Duodenal mucosa (tissue), 2 donors: ENCODE measurements at regions not wholly inside any gene's neighbourhood (a gene's known extent, or its start where the extent isn't known, plus 50 kb on each side); places are given as distances from the start of the nearest gene placed in this dataset.

Source experiments
- H3K27ac ChIP-seq: one replicate; pipeline ENCODE4 v1.7.0; 2013; ENCODE audit warnings: low read depth, low read length
- H3K27me3 ChIP-seq, 2 donors: one replicate each; pipeline ENCODE4 v1.7.0; 2013; ENCODE audit warnings: low read length in 2 of 2, control low read depth in 1 of 2; ENCODE audit not compliant: insufficient read depth in 2 of 2, control insufficient read depth in 1 of 2
- H3K36me3 ChIP-seq, 2 donors: one replicate each; pipeline ENCODE4 v1.7.0; 2013; ENCODE audit warnings: low read length in 2 of 2, control low read depth in 1 of 2; ENCODE audit not compliant: insufficient read depth in 2 of 2, control insufficient read depth in 1 of 2
- H3K4me1 ChIP-seq, 2 donors: one replicate each; pipeline ENCODE4 v1.7.0; 2013; ENCODE audit warnings: low read length in 2 of 2, control low read depth in 1 of 2; ENCODE audit not compliant: insufficient read depth in 2 of 2, control insufficient read depth in 1 of 2
- H3K4me3 ChIP-seq, 2 donors: one replicate each; pipeline ENCODE4 v1.7.0; 2013; ENCODE audit warnings: low read length in 2 of 2, low read depth in 1 of 2
- H3K9ac ChIP-seq, 2 donors: one replicate each; pipeline ENCODE4 v1.7.0; 2013; ENCODE audit warnings: low read length in 2 of 2, low read depth in 1 of 2
- H3K9me3 ChIP-seq, 2 donors: one replicate each; pipeline ENCODE4 v1.7.0; 2013; ENCODE audit warnings: low read length in 2 of 2, control low read depth in 1 of 2; ENCODE audit not compliant: control insufficient read depth in 1 of 2

GRCh38 chr5:21694567-21694966, 1158.6 kb downstream of the CDH12 start:
- no peaks in the 10 kb centered on the region for H3K27me3 ChIP-seq
- no peak overlapping the region for H3K27ac ChIP-seq
- H3K9ac ChIP-seq: no peak overlapping the region
- H3K4me3 ChIP-seq: no peak overlapping the region
- no peaks in the 10 kb centered on the region for H3K36me3 ChIP-seq
- H3K9me3 ChIP-seq: no peaks in the 10 kb centered on the region
- no peaks in the 10 kb centered on the region for H3K4me1 ChIP-seq

- Histone ChIP-seq H3K9me3 (no peaks in the 10 kb centered on the region), H3K4me1 (no peaks in the 10 kb centered on the region), H3K9ac (no peak overlapping the region), H3K4me3 (no peak overlapping the region), H3K27ac (no peak overlapping the region), H3K36me3 (no peaks in the 10 kb centered on the region), H3K27me3 (no peaks in the 10 kb centered on the region)
Measured at GRCh38 chr5:21693591-21693990, 1159.6 kb downstream of the CDH12 start.

- H3K9me3 ChIP-seq: no peaks in the 10 kb centered on the region
- no peaks in the 10 kb centered on the region for H3K36me3 ChIP-seq
- no peaks in the 10 kb centered on the region for H3K4me1 ChIP-seq
- H3K4me3 ChIP-seq: no peak overlapping the region
- H3K9ac ChIP-seq: no peak overlapping the region
- no peak overlapping the region for H3K27ac ChIP-seq
- H3K27me3 ChIP-seq: no peaks in the 10 kb centered on the region
Measured at GRCh38 chr5:21689587-21689986, 1163.6 kb downstream of the CDH12 start.

- Histone ChIP-seq H3K27me3 (no peaks in the 10 kb centered on the region), H3K36me3 (no peaks in the 10 kb centered on the region), H3K9ac (no peak overlapping the region), H3K27ac (no peak overlapping the region), H3K4me3 (no peak overlapping the region), H3K4me1 (no peaks in the 10 kb centered on the region), H3K9me3 (no peaks in the 10 kb centered on the region)
Measured at GRCh38 chr5:21688655-21689054, 1164.5 kb downstream of the CDH12 start.

GRCh38 chr5:21687621-21688020, 1165.5 kb downstream of the CDH12 start:
- H3K27ac ChIP-seq: no peak overlapping the region
- no peak overlapping the region for H3K9ac ChIP-seq
- no peaks in the 10 kb centered on the region for H3K27me3 ChIP-seq
- H3K4me1 ChIP-seq: no peaks in the 10 kb centered on the region
- no peaks in the 10 kb centered on the region for H3K9me3 ChIP-seq
- H3K4me3 ChIP-seq: no peak overlapping the region
- H3K36me3 ChIP-seq: no peaks in the 10 kb centered on the region

DNA sequence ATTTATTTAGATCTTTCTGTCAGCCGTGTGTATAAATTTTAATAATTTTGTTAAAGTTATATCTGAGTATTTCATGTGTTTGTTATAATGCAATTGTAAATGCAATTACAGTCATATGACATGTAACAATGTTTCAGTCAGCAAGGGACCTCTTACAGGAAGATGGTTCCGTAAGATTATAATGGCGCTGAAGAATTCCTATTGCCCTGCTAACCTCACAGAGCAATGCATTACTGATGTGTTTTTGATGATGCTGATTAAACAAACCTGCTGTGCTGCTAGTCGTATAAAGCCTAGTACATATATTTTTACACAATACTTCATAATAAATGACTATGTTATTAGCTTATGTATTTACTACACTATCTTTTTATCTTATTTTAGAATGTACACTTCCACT, 1166.4 kb downstream of the CDH12 start:
- H3K36me3 ChIP-seq: no peaks in the 10 kb centered on the region
- no peak overlapping the region for H3K4me3 ChIP-seq
- H3K4me1 ChIP-seq: no peaks in the 10 kb centered on the region
- H3K27me3 ChIP-seq: no peaks in the 10 kb centered on the region
- H3K9me3 ChIP-seq: no peaks in the 10 kb centered on the region
- H3K9ac ChIP-seq: no peak overlapping the region
- H3K27ac ChIP-seq: no peak overlapping the region

DNA sequence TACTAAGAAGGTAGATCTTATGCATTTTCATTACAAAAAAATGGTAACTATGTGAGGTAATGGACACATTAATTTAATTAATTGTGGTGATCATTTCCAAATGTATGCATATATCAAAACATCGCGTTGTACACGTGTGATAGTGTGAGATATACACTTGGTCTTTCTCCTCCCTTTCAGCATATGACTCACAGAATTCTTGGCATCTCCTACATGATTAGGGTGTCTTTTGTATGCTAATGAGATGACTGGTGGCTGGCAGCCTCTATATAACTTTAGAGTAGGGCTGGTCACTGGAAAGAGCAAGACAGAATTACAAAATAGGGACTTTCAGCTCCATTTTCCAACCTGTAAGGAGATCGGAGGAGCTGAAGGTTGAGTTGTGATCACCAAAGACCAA, 1167.6 kb downstream of the CDH12 start:
- Histone ChIP-seq H3K4me3 (no peak overlapping the region), H3K27ac (no peak overlapping the region), H3K4me1 (no peaks in the 10 kb centered on the region), H3K36me3 (no peaks in the 10 kb centered on the region), H3K9ac (no peak overlapping the region), H3K9me3 (no peaks in the 10 kb centered on the region), H3K27me3 (no peaks in the 10 kb centered on the region)

GRCh38 chr5:21684992-21685391, 1168.2 kb downstream of the CDH12 start:
- H3K9me3 ChIP-seq: no peaks in the 10 kb centered on the region
- no peak overlapping the region for H3K9ac ChIP-seq

DNA sequence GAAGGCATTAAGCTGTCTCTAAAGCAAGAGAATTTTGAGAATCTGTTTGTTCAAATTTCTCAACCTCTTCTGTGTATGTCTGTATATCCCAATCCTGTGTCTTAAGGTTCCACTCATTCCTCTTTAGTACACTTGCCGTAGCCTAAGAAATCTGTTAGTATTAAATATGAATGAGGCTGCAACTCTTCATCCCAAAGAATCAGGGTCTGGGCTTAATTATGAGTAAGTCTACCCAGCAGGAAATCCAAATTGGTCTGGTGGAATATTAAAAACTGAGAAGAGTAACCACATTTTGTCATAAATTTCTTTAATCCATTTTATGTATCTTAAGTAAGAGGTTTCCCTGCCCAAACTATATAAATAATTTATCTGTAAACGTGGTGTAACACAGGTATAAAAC, 1171.2 kb downstream of the CDH12 start:
- Histone ChIP-seq H3K27me3 (no peaks in the 10 kb centered on the region), H3K27ac (no peak overlapping the region), H3K36me3 (no peaks in the 10 kb centered on the region), H3K9me3 (peaks cover 0 to 8% of the 10 kb centered on the region in 2 donors), H3K4me1 (no peaks in the 10 kb centered on the region), H3K4me3 (no peak overlapping the region), H3K9ac (no peak overlapping the region)

More at GRCh38 chr5:21684992-21685391, 1168.2 kb downstream of the CDH12 start:
- Histone ChIP-seq H3K4me3 (no peak overlapping the region), H3K36me3 (no peaks in the 10 kb centered on the region), H3K4me1 (no peaks in the 10 kb centered on the region), H3K27ac (no peak overlapping the region), H3K27me3 (no peaks in the 10 kb centered on the region)

- Histone ChIP-seq H3K27me3 (no peaks in the 10 kb centered on the region), H3K9ac (no peak overlapping the region), H3K9me3 (peaks cover 0 to 8% of the 10 kb centered on the region in 2 donors), H3K36me3 (no peaks in the 10 kb centered on the region), H3K27ac (no peak overlapping the region), H3K4me3 (no peak overlapping the region), H3K4me1 (no peaks in the 10 kb centered on the region)
Measured at GRCh38 chr5:21680641-21681040, 1172.5 kb downstream of the CDH12 start.

- Histone ChIP-seq H3K9ac (no peak overlapping the region), H3K27ac (no peak overlapping the region), H3K36me3 (no peaks in the 10 kb centered on the region), H3K4me3 (no peak overlapping the region), H3K4me1 (no peaks in the 10 kb centered on the region), H3K9me3 (peaks cover 0 to 8% of the 10 kb centered on the region in 2 donors), H3K27me3 (no peaks in the 10 kb centered on the region)
Measured at GRCh38 chr5:21680196-21680595, 1172.9 kb downstream of the CDH12 start.
